Endodermal cell (in vitro differentiated cells): ENCODE measurements at regions not wholly inside any gene's neighbourhood (a gene's known extent, or its start where the extent isn't known, plus 50 kb on each side); places are given as distances from the start of the nearest gene placed in this dataset.

ENCODE experiments used
- DNase-seq: peaks from one replicate; pipeline ENCODE4 v3.0.0-alpha.2; 2017
- H3K27ac ChIP-seq: 2 replicates; pipeline ENCODE4 v1.5.1; 2013; ENCODE audit warnings: mild to moderate bottlenecking, low read depth, low read length, moderate library complexity
- H3K27me3 ChIP-seq: 2 replicates; pipeline ENCODE4 v1.6.1; 2013; ENCODE audit warnings: mild to moderate bottlenecking, low read length, moderate library complexity; ENCODE audit not compliant: insufficient read depth, control insufficient read depth, poor library complexity, severe bottlenecking
- H3K36me3 ChIP-seq: 2 replicates; pipeline ENCODE4 v1.7.0; 2013; ENCODE audit warnings: mild to moderate bottlenecking, low read length, moderate library complexity; ENCODE audit not compliant: control insufficient read depth, insufficient read depth
- H3K4me1 ChIP-seq: one replicate; pipeline ENCODE4 v1.7.0; 2013; ENCODE audit warnings: low read length; ENCODE audit not compliant: control insufficient read depth, insufficient read depth
- H3K4me3 ChIP-seq: 2 replicates; pipeline ENCODE4 v1.5.1; 2013; ENCODE audit warnings: mild to moderate bottlenecking, low read length, moderate library complexity
- H3K9ac ChIP-seq: 2 replicates; pipeline ENCODE4 v1.6.1; 2013; ENCODE audit warnings: mild to moderate bottlenecking, low read length, moderate library complexity; ENCODE audit not compliant: poor library complexity, severe bottlenecking; ENCODE audit errors: extremely low read depth
- H3K9me3 ChIP-seq: 2 replicates; pipeline ENCODE4 v1.6.1; 2013; ENCODE audit warnings: mild to moderate bottlenecking, low read length, moderate library complexity; ENCODE audit not compliant: control insufficient read depth
- H3K27ac Mint-ChIP-seq: 2 replicates; pipeline ENCODE4 v1.8.0; 2020; ENCODE audit warnings: mixed read lengths
- H3K27me3 Mint-ChIP-seq: 2 replicates; pipeline ENCODE4 v1.8.0; 2021; ENCODE audit warnings: mild to moderate bottlenecking, mixed read lengths; ENCODE audit not compliant: insufficient read depth
- H3K36me3 Mint-ChIP-seq: 2 replicates; pipeline ENCODE4 v1.8.0; 2020; ENCODE audit warnings: low read depth, mixed read lengths
- H3K4me1 Mint-ChIP-seq: 2 replicates; pipeline ENCODE4 v1.8.0; 2020; ENCODE audit warnings: mixed read lengths
- H3K4me3 Mint-ChIP-seq: 2 replicates; pipeline ENCODE4 v1.8.0; 2020; ENCODE audit warnings: mild to moderate bottlenecking, moderate library complexity, mixed read lengths
- H3K9me3 Mint-ChIP-seq: 2 replicates; pipeline ENCODE4 v1.8.0; 2020; ENCODE audit warnings: mild to moderate bottlenecking, mixed read lengths
- WGBS, 2 experiments: methylation state at CpG; one replicate each; pipeline versions ENCODE4 v1.1.5 to v1.1.7; 2013; ENCODE audit warnings: missing lambda C conversion rate in 2 of 2, mixed read lengths in 1 of 2; ENCODE audit not compliant: insufficient coverage in 1 of 2, insufficient read length in 1 of 2; 5-methylcytosine and 5-hydroxymethylcytosine counted together
- TF ChIP-seq, protein P1 (sequence below): fragments of 200-600 bp; sonication (generic); conservative IDR thresholded peaks from 2 replicates; pipeline ENCODE4 v1.5.0; 2021; ENCODE audit warnings: antibody characterized with exemption, mild to moderate bottlenecking

DNA sequence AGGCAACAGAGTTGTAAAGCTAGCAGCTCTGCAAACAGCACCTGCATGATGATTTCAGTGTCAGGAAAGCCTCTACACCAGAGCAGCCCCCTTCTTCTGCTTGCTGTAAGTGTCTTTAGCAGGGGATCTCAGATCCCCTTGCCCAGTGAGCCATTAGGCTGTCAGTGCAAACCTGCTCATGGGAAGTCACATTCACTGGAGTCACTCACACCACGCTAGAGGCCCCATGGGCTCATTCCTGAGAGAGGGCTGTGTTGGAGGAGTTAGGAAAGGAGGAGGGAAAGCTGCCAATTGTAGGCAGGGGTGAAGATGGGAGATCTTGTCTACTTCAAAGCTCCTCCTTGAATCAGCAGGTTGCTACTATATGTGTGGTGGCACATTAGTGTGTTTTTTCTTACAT, 275.2 kb downstream of the SMARCA2 start:
- 64 to 86% methylated on average over 1 of the region's 1 CpG for WGBS, 2 experiments

DNA sequence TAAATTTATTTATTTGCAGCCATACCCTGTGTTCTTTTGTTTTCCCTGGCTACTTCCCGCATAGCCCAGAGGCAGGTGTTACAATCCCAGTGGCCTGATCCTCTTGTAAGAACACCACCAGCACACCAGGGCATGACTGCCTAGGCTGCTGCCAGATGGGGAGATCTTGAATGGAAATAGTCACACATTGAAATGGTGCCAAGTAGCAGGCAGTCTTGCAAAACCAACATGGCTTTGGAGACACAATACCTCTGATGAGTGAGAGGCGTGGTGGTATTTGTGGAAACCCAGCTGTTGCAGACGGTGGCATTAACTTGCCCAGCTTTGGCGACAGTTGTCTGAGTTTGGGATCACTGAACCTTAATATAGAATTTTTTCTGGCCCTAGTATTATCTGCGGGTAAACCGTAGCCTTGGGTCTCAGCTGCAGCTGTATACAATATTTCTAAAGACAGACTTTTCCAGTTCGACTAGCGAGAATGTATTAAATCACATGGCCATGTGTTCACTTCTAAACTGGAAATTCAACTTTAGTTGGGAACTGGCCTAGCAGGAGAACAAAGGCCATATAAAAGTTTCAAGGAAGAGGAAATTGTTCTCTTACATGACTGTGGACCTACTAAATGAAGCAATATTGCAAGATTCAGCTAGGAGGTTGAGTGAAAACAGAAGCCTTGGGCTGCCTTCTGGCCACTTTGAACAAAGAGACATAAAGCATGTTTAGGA, 277.0 kb downstream of the SMARCA2 start:
- peak; percentile 80 for DNase-seq
- Mint-ChIP-seq H3K36me3 (peaks cover 29% of the 10 kb centered on the region), H3K4me1 (peaks cover 47% of the 10 kb centered on the region), H3K27me3 (peaks cover 9% of the 10 kb centered on the region), H3K9me3 (no peaks in the 10 kb centered on the region), H3K27ac (no peak overlapping the region), H3K4me3 (no peak overlapping the region)
- Histone ChIP-seq H3K9me3 (peaks cover 2% of the 10 kb centered on the region), H3K27me3 (no peaks in the 10 kb centered on the region), H3K4me3 (no peak overlapping the region), H3K27ac (no peak overlapping the region), H3K9ac (no peak overlapping the region), H3K36me3 (no peaks in the 10 kb centered on the region), H3K4me1 (peaks cover 7% of the 10 kb centered on the region)
- 95 to 97% methylated on average over 6 to 8 of the region's 8 CpGs for WGBS, 2 experiments
- TF ChIP-seq, protein P1, sequence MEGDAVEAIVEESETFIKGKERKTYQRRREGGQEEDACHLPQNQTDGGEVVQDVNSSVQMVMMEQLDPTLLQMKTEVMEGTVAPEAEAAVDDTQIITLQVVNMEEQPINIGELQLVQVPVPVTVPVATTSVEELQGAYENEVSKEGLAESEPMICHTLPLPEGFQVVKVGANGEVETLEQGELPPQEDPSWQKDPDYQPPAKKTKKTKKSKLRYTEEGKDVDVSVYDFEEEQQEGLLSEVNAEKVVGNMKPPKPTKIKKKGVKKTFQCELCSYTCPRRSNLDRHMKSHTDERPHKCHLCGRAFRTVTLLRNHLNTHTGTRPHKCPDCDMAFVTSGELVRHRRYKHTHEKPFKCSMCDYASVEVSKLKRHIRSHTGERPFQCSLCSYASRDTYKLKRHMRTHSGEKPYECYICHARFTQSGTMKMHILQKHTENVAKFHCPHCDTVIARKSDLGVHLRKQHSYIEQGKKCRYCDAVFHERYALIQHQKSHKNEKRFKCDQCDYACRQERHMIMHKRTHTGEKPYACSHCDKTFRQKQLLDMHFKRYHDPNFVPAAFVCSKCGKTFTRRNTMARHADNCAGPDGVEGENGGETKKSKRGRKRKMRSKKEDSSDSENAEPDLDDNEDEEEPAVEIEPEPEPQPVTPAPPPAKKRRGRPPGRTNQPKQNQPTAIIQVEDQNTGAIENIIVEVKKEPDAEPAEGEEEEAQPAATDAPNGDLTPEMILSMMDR, result no peak

More for the DNA sequence above, 275.2 kb downstream of the SMARCA2 start:
- Mint-ChIP-seq H3K27ac (no peak overlapping the region), H3K36me3 (peaks cover 30% of the 10 kb centered on the region), H3K4me3 (no peak overlapping the region), H3K27me3 (peaks cover 7% of the 10 kb centered on the region), H3K9me3 (no peaks in the 10 kb centered on the region), H3K4me1 (peaks cover 51% of the 10 kb centered on the region)
- no peaks in the 10 kb centered on the region for H3K36me3 ChIP-seq
- H3K27ac ChIP-seq, result no peak overlapping the region
- H3K4me1 ChIP-seq, result peaks cover 16% of the 10 kb centered on the region
- no peak overlapping the region for H3K9ac ChIP-seq
- DNase-seq, result peak; percentile 72
- H3K9me3 ChIP-seq, result no peaks in the 10 kb centered on the region
- no peaks in the 10 kb centered on the region for H3K27me3 ChIP-seq
- TF ChIP-seq, protein P1, result no peak
- no peak overlapping the region for H3K4me3 ChIP-seq

DNA sequence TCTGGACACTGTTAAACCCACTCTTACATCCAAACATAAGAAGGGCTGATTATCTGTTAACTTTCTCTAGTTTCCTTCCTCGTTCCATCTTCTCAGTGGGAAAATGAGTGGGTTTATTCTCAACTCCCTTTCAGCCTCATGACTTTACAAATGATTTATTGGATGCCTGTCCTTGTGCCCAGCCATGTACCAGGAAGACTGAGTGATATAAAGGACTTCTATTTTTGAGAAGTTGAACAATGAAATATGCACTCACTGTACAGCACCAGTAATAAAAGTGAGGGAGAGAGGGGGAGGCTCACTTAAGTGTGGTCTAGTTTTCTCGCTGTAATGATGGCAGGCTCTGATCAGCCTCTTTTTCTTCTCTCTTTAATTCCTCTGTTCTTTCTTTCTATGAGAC, 277.6 kb downstream of the SMARCA2 start:
- peaks cover 14% of the 10 kb centered on the region for H3K27me3 Mint-ChIP-seq
- H3K4me3 Mint-ChIP-seq, result no peak overlapping the region
- peaks cover 44% of the 10 kb centered on the region for H3K4me1 Mint-ChIP-seq
- Histone ChIP-seq H3K4me1 (peaks cover 7% of the 10 kb centered on the region), H3K9ac (no peak overlapping the region), H3K36me3 (no peaks in the 10 kb centered on the region), H3K4me3 (no peak overlapping the region), H3K27ac (no peak overlapping the region), H3K9me3 (peaks cover 8% of the 10 kb centered on the region), H3K27me3 (no peaks in the 10 kb centered on the region)
- 96% methylated on average over 2 of the region's 2 CpGs; no CpG with 5 or more reads in 1 of the 2 experiments for WGBS, 2 experiments
- no peak overlapping the region for H3K27ac Mint-ChIP-seq
- H3K9me3 Mint-ChIP-seq, result peaks cover 5% of the 10 kb centered on the region
- H3K36me3 Mint-ChIP-seq, result peaks cover 31% of the 10 kb centered on the region
- TF ChIP-seq, protein P1, result no peak
- no peak for DNase-seq
